ENCODE measurements at regions not wholly inside any gene's neighbourhood (a gene's known extent, or its start where the extent isn't known, plus 50 kb on each side); places are given as distances from the start of the nearest gene placed in this dataset.

GRCh38 chr16:64094992-64095634 is 1026.8 kb downstream of the CDH11 start:
- DNase-seq, result no peak
- TF ChIP-seq CTCF (IDR thresholded peaks at IDR 0.05), result no peak
- H3K27me3 ChIP-seq, result no peaks in the 10 kb centered on the region

GRCh38 chr16:64094181-64094965 is 1027.5 kb downstream of the CDH11 start:
- no peaks in the 10 kb centered on the region for H3K4me1 ChIP-seq
- H3K36me3 ChIP-seq, result no peaks in the 10 kb centered on the region
- no peak for TF ChIP-seq CTCF (IDR thresholded peaks at IDR 0.05)
- intact Hi-C loops (cut with DNase I), result no loop called here
- DNase-seq, result no peak
- H3K27ac ChIP-seq, result no peak overlapping the region
- no peak overlapping the region for H3K4me3 ChIP-seq
- no peak overlapping the region for H3K9ac ChIP-seq (ENCODE audit: low read depth in 2 of 2, low read length in 2 of 2)
- no peaks in the 10 kb centered on the region for H3K27me3 ChIP-seq
- H3K9me3 ChIP-seq, result no peaks in the 10 kb centered on the region

More at GRCh38 chr16:64094992-64095634, 1026.8 kb downstream of the CDH11 start:
- Histone ChIP-seq H3K9me3 (no peaks in the 10 kb centered on the region), H3K9ac (ENCODE audit: low read depth in 2 of 2, low read length in 2 of 2) (no peak overlapping the region), H3K4me3 (no peak overlapping the region), H3K27ac (no peak overlapping the region), H3K36me3 (no peaks in the 10 kb centered on the region), H3K4me1 (no peaks in the 10 kb centered on the region)
- intact Hi-C loops (cut with DNase I), result no loop called here

GRCh38 chr16:64092271-64092670 is 1029.6 kb downstream of the CDH11 start:
- intact Hi-C loops (cut with DNase I), result no loop called here
- no peak for TF ChIP-seq CTCF (IDR thresholded peaks at IDR 0.05)
- Histone ChIP-seq H3K9ac (ENCODE audit: low read depth in 2 of 2, low read length in 2 of 2) (no peak overlapping the region), H3K27ac (no peak overlapping the region), H3K4me1 (no peaks in the 10 kb centered on the region), H3K27me3 (no peaks in the 10 kb centered on the region), H3K4me3 (no peak overlapping the region), H3K36me3 (no peaks in the 10 kb centered on the region), H3K9me3 (no peaks in the 10 kb centered on the region)
- DNase-seq, result no peak

DNA sequence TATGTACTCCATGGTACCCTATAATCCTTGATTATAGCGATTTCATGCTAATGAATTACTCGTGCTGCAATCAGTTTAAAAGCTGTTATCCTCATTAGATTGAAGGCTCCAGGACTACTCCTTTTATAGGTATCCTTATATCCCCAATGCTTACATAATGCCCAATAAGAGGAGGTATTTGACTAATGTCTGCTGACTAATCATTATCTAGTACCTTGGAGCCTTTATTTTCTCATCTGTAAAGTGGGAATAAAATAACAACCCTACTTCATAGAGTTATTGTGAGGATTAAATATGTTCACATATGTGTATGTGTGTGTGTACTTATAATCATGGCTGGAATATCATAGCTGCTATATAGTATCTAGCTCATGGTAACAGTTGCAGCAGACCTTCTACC is 1031.5 kb downstream of the CDH11 start:
- H3K36me3 ChIP-seq, result no peaks in the 10 kb centered on the region
- no peaks in the 10 kb centered on the region for H3K27me3 ChIP-seq
- no peaks in the 10 kb centered on the region for H3K4me1 ChIP-seq
- no peak for DNase-seq
- intact Hi-C loops (cut with DNase I), result no loop called here
- H3K9ac ChIP-seq (ENCODE audit: low read depth in 2 of 2, low read length in 2 of 2), result no peak overlapping the region
- no peaks in the 10 kb centered on the region for H3K9me3 ChIP-seq
- H3K27ac ChIP-seq, result no peak overlapping the region
- TF ChIP-seq CTCF (IDR thresholded peaks at IDR 0.05), result no peak
- H3K4me3 ChIP-seq, result no peak overlapping the region

DNA sequence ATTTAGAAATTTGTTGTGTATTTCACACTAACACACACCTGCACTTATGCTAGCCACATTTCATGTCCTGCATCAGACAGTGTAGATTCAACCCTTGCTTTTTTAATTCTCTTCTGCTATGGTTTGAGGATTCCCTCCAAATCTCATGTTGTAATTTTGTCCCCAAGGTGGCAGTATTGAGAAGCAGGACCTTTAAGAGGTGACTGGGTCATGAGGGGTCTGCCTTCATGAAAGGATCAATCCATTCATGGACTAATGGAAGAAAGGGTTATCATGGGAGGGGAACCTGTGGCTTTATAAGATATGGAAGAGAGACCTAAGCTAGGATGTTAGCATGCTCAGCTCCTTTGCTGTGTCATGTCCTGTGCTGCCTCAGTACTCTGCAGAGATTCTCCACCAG is 1032.2 kb downstream of the CDH11 start:
- no peak for TF ChIP-seq CTCF (IDR thresholded peaks at IDR 0.05)
- Histone ChIP-seq H3K27ac (no peak overlapping the region), H3K36me3 (no peaks in the 10 kb centered on the region), H3K4me3 (no peak overlapping the region), H3K9ac (ENCODE audit: low read depth in 2 of 2, low read length in 2 of 2) (no peak overlapping the region), H3K4me1 (no peaks in the 10 kb centered on the region), H3K27me3 (no peaks in the 10 kb centered on the region), H3K9me3 (no peaks in the 10 kb centered on the region)
- intact Hi-C loops (cut with DNase I), result loop anchor here (10.0 kb wide), 1 partner anchor 365 kb away; no protein-coding TSS in a partner anchor
- no peak for DNase-seq

All from colonic mucosa (tissue), 4 donors.